ENCODE measurements at regions not wholly inside any gene's neighbourhood (a gene's known extent, or its start where the extent isn't known, plus 50 kb on each side); places are given as distances from the start of the nearest gene placed in this dataset.
A peak's percentile ranks its signal among the peaks of the same experiment; 100 is the strongest.

GRCh38 chr2:177147093-177147694, 65.4 kb upstream of the HNRNPA3 start:
- TF ChIP-seq CTCF (IDR thresholded peaks at IDR 0.05 in 4 of 5, conservative IDR thresholded peaks at IDR 0.05 in 1 of 5) (peak in 3 of 5 experiments; percentile 43 to 54 (median 50)), POLR2A (IDR thresholded peaks at IDR 0.05) (no peak)
